IMR-90 (cell line): ENCODE measurements at regions not wholly inside any gene's neighbourhood (a gene's known extent, or its start where the extent isn't known, plus 50 kb on each side); places are given as distances from the start of the nearest gene placed in this dataset.

Source experiments
- BHLHE40 ChIP-seq: fragments of 150-350 bp; IDR thresholded peaks from 2 replicates; pipeline ENCODE4 v1.6.1; 2016; ENCODE audit warnings: mild to moderate bottlenecking, low read depth, low read length
- CEBPB ChIP-seq: IDR thresholded peaks from 2 replicates; pipeline ENCODE4 v1.6.1; 2012; ENCODE audit warnings: low read depth, low read length, improper control_type of control experiment
- CTCF ChIP-seq: conservative IDR thresholded peaks from 2 replicates; pipeline ENCODE4 v1.5.1; 2012; ENCODE audit warnings: mild to moderate bottlenecking, low read depth, low read length, improper control_type of control experiment
- FOS ChIP-seq: fragments of 150-350 bp; IDR thresholded peaks from 2 replicates; pipeline ENCODE4 v1.6.1; 2016; ENCODE audit warnings: low read depth, low read length
- MAFK ChIP-seq: IDR thresholded peaks from 2 replicates; pipeline ENCODE4 v1.6.1; 2012; ENCODE audit warnings: low read depth, low read length, improper control_type of control experiment
- MXI1 ChIP-seq: IDR thresholded peaks from 2 replicates; pipeline ENCODE4 v1.6.1; 2012; ENCODE audit warnings: low read depth, mild to moderate bottlenecking, low read length, moderate library complexity, borderline replicate concordance
- POLR2A ChIP-seq: IDR thresholded peaks from 2 replicates; pipeline ENCODE4 v1.6.1; 2012; ENCODE audit warnings: mild to moderate bottlenecking, low read depth, low read length
- RAD21 ChIP-seq: IDR thresholded peaks from 2 replicates; pipeline ENCODE4 v1.6.1; 2012; ENCODE audit warnings: low read length, improper control_type of control experiment
- RCOR1 ChIP-seq: IDR thresholded peaks from 2 replicates; pipeline ENCODE4 v1.6.1; 2012; ENCODE audit warnings: mild to moderate bottlenecking, low read length, improper control_type of control experiment; ENCODE audit not compliant: insufficient replicate concordance
- RFX5 ChIP-seq: IDR thresholded peaks from 2 replicates; pipeline ENCODE4 v1.8.0; 2012; ENCODE audit warnings: low read depth, mild to moderate bottlenecking, low read length, moderate library complexity
- SMC3 ChIP-seq: fragments of 150-350 bp; IDR thresholded peaks from 2 replicates; pipeline ENCODE4 v1.6.1; 2016; ENCODE audit warnings: low read depth, mild to moderate bottlenecking, antibody characterized with exemption, low read length, moderate library complexity
- USF2 ChIP-seq: fragments of 150-350 bp; IDR thresholded peaks from 2 replicates; pipeline ENCODE4 v1.6.1; 2017; ENCODE audit warnings: mild to moderate bottlenecking, antibody characterized with exemption, low read length, low read depth
- TF ChIP-seq, protein P1 (sequence below): fragments of 150-350 bp; IDR thresholded peaks from 2 replicates; pipeline ENCODE4 v1.6.1; 2016; ENCODE audit warnings: low read depth, mild to moderate bottlenecking, low read length, moderate library complexity, borderline replicate concordance

- TF ChIP-seq POLR2A: no peak
- TF ChIP-seq CTCF: no peak
- no peak for TF ChIP-seq RFX5
- TF ChIP-seq CEBPB: no peak
- TF ChIP-seq MAFK: no peak
- no peak for TF ChIP-seq USF2
- TF ChIP-seq MXI1: no peak
- no peak for TF ChIP-seq BHLHE40
- no peak for TF ChIP-seq SMC3
- TF ChIP-seq RCOR1: no peak
- no peak for TF ChIP-seq RAD21
- TF ChIP-seq, protein P1, sequence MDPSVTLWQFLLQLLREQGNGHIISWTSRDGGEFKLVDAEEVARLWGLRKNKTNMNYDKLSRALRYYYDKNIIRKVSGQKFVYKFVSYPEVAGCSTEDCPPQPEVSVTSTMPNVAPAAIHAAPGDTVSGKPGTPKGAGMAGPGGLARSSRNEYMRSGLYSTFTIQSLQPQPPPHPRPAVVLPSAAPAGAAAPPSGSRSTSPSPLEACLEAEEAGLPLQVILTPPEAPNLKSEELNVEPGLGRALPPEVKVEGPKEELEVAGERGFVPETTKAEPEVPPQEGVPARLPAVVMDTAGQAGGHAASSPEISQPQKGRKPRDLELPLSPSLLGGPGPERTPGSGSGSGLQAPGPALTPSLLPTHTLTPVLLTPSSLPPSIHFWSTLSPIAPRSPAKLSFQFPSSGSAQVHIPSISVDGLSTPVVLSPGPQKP: no peak
- TF ChIP-seq FOS: no peak
These were observed 82.2 kb upstream of the NFIB start for GRCh38 chr9:14396171-14396570.
